Stimulated activated CD8-positive, alpha-beta memory T cell treated with anti-CD3 and anti-CD28 coated beads, Interleukin-2, amount 100 ng/mL, for 1 hour (primary cell): ENCODE measurements at regions not wholly inside any gene's neighbourhood (a gene's known extent, or its start where the extent isn't known, plus 50 kb on each side); places are given as distances from the start of the nearest gene placed in this dataset.

Experiments
- DNase-seq, 2 donors: peaks; one replicate each; pipeline ENCODE4 v3.0.0-alpha.2; 2020; ENCODE audit warnings: low read depth in 2 of 2

- no peak for DNase-seq
Observed at GRCh38 chr20:52493171-52493721, 301.7 kb upstream of the ZFP64 start.

- no peak for DNase-seq
Observed at GRCh38 chr20:52490711-52491430, 299.3 kb upstream of the ZFP64 start.

GRCh38 chr20:52484438-52484837, 292.9 kb upstream of the ZFP64 start:
- no peak for DNase-seq

GRCh38 chr20:52483382-52483781, 291.8 kb upstream of the ZFP64 start:
- no peak for DNase-seq

- no peak for DNase-seq
Observed at GRCh38 chr20:52482044-52482443, 290.5 kb upstream of the ZFP64 start.

- DNase-seq: no peak
Observed at GRCh38 chr20:52481443-52481842, 289.9 kb upstream of the ZFP64 start.

GRCh38 chr20:52476074-52476750, 284.6 kb upstream of the ZFP64 start:
- DNase-seq: no peak

GRCh38 chr20:52473186-52473585, 281.6 kb upstream of the ZFP64 start:
- DNase-seq: no peak

- DNase-seq: no peak
Observed at GRCh38 chr20:52470561-52470960, 279.0 kb upstream of the ZFP64 start.

- no peak for DNase-seq
Observed at GRCh38 chr20:52469128-52469527, 277.5 kb upstream of the ZFP64 start.

- DNase-seq: no peak
Observed at GRCh38 chr20:52465991-52466390, 274.4 kb upstream of the ZFP64 start.

- DNase-seq: no peak
Observed at GRCh38 chr20:52461582-52461981, 270.0 kb upstream of the ZFP64 start.

GRCh38 chr20:52459150-52459549, 267.6 kb upstream of the ZFP64 start:
- no peak for DNase-seq

GRCh38 chr20:52457826-52458225, 266.2 kb upstream of the ZFP64 start:
- DNase-seq: no peak

- DNase-seq: no peak
Observed at GRCh38 chr20:52454660-52455059, 263.1 kb upstream of the ZFP64 start.

- DNase-seq: no peak
Observed at GRCh38 chr20:52448513-52449232, 257.1 kb upstream of the ZFP64 start.

GRCh38 chr20:52447225-52447551, 255.6 kb upstream of the ZFP64 start:
- DNase-seq: no peak

- no peak for DNase-seq
Observed at GRCh38 chr20:52446421-52447224, 255.0 kb upstream of the ZFP64 start.

- no peak for DNase-seq
Observed at GRCh38 chr20:52444455-52444854, 252.9 kb upstream of the ZFP64 start.

GRCh38 chr20:52443874-52444273, 252.3 kb upstream of the ZFP64 start:
- DNase-seq: no peak

GRCh38 chr20:52441710-52442109, 250.1 kb upstream of the ZFP64 start:
- DNase-seq: no peak

GRCh38 chr20:52439375-52439774, 247.8 kb upstream of the ZFP64 start:
- no peak for DNase-seq
